HG03039 (cell line): ENCODE measurements at regions not wholly inside any gene's neighbourhood (a gene's known extent, or its start where the extent isn't known, plus 50 kb on each side); places are given as distances from the start of the nearest gene placed in this dataset.
"Not testable (repeated sequence)": the region's sequence is repeated elsewhere in the genome, so short reads cannot be mapped to it uniquely, and the experiment has no call there.

Source experiments
- ATAC-seq: cut with Tn5 transposase; IDR thresholded peaks from one replicate; pipeline ENCODE4 v1.9.1; 2021; ENCODE audit warnings: mild to moderate bottlenecking, moderate library complexity; ENCODE audit not compliant: unreplicated experiment

GRCh38 chr15:70526221-70526973, 237.0 kb downstream of the UACA start:
- ATAC-seq = no peak

GRCh38 chr15:70525551-70525950, 237.8 kb downstream of the UACA start:
- no peak for ATAC-seq

- ATAC-seq = no peak
These were observed 238.9 kb downstream of the UACA start for GRCh38 chr15:70524470-70524869.

- ATAC-seq = no peak
These were observed 239.7 kb downstream of the UACA start for GRCh38 chr15:70523616-70524015.

- no peak for ATAC-seq
These were observed 240.2 kb downstream of the UACA start for GRCh38 chr15:70523192-70523591.

GRCh38 chr15:70522323-70522966, 240.9 kb downstream of the UACA start:
- no peak for ATAC-seq

- ATAC-seq = no peak
These were observed 241.6 kb downstream of the UACA start for GRCh38 chr15:70521576-70522322.

- ATAC-seq = no peak
These were observed 243.7 kb downstream of the UACA start for GRCh38 chr15:70519616-70520015.

GRCh38 chr15:70519004-70519365, 244.4 kb downstream of the UACA start:
- no peak for ATAC-seq

- no peak for ATAC-seq
These were observed 245.0 kb downstream of the UACA start for GRCh38 chr15:70518201-70519003.

GRCh38 chr15:70517194-70517590, 246.2 kb downstream of the UACA start:
- no peak for ATAC-seq

- no peak for ATAC-seq
These were observed 246.8 kb downstream of the UACA start for GRCh38 chr15:70516408-70517193.

GRCh38 chr15:70514251-70514650, 249.1 kb downstream of the UACA start:
- no peak for ATAC-seq

- no peak for ATAC-seq
These were observed 249.5 kb downstream of the UACA start for GRCh38 chr15:70513819-70514218.

GRCh38 chr15:70512772-70513362, 250.5 kb downstream of the UACA start:
- no peak for ATAC-seq

- ATAC-seq = not testable (repeated sequence)
These were observed 251.3 kb downstream of the UACA start for GRCh38 chr15:70511972-70512587.

- ATAC-seq = no peak
These were observed 252.9 kb downstream of the UACA start for GRCh38 chr15:70510433-70510832.

- no peak for ATAC-seq
These were observed 253.6 kb downstream of the UACA start for GRCh38 chr15:70509731-70510143.

- no peak for ATAC-seq
These were observed 254.1 kb downstream of the UACA start for GRCh38 chr15:70509282-70509662.
